Keratinocyte (primary cell): ENCODE measurements at regions not wholly inside any gene's neighbourhood (a gene's known extent, or its start where the extent isn't known, plus 50 kb on each side); places are given as distances from the start of the nearest gene placed in this dataset.

Source experiments
- CTCF ChIP-seq, 3 experiments: IDR thresholded peaks in 1 of 3; conservative IDR thresholded peaks in 1 of 3; optimal IDR thresholded peaks in 1 of 3; 2 replicates in 2 of 3; 3 replicates in 1 of 3; pipeline versions ENCODE3 to v1.5.1; 2011; ENCODE audit warnings: low read length in 3 of 3, mild to moderate bottlenecking in 3 of 3, moderate library complexity in 2 of 3, control low read depth in 1 of 3, inconsistent platforms in 1 of 3; ENCODE audit not compliant: insufficient read depth in 2 of 3; ENCODE audit errors: extremely low read depth in 1 of 3
- EZH2 ChIP-seq: IDR thresholded peaks from one replicate; pipeline ENCODE4 v1.6.1; 2012; ENCODE audit warnings: inconsistent platforms, mild to moderate bottlenecking, low read length, moderate library complexity

- TF ChIP-seq CTCF (optimal IDR thresholded peaks at IDR 0.05 in 1 of 3, IDR thresholded peaks at IDR 0.05 in 1 of 3, conservative IDR thresholded peaks at IDR 0.05 in 1 of 3; ENCODE audit: extremely low read depth in 1 of 3, insufficient read depth in 2 of 3, low read length in 3 of 3) = no peak
- no peak for TF ChIP-seq EZH2
These were observed 240.4 kb upstream of the IRX5 start for GRCh38 chr16:54690306-54690705.
